ENCODE measurements at regions not wholly inside any gene's neighbourhood (a gene's known extent, or its start where the extent isn't known, plus 50 kb on each side); places are given as distances from the start of the nearest gene placed in this dataset.

DNA sequence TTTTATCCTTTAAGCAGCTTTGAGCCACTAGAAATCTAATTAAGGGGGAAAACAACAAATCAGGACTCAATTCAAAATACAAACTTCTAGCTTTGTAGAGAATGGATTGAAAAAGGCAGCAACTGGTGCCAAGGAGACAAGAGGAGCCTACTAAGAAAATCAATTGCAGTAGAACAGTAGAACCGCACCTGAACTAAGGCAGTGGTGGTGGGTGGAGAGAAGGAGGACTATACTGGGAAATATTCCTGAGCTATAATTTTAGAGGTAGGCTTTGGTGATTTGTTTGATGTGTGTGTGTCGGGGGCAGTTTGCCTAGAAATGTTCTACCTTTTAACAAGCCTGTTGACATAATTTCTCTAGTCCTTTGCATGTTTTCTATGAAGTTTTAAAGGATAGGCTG is 270.9 kb upstream of the SYT10 start (continued):
- TF ChIP-seq ZNF121 (tag by site-specific recombination; IDR thresholded peaks at IDR 0.05) (no peak), ZNF624 (tag by site-specific recombination; IDR thresholded peaks at IDR 0.05) (no peak), ZNF76 (tag by site-specific recombination; IDR thresholded peaks at IDR 0.05; ENCODE audit: borderline replicate concordance, low read depth) (no peak), PRDM1 (tag by site-specific recombination; IDR thresholded peaks at IDR 0.05) (no peak)
- TF ChIP-seq, protein P1, sequence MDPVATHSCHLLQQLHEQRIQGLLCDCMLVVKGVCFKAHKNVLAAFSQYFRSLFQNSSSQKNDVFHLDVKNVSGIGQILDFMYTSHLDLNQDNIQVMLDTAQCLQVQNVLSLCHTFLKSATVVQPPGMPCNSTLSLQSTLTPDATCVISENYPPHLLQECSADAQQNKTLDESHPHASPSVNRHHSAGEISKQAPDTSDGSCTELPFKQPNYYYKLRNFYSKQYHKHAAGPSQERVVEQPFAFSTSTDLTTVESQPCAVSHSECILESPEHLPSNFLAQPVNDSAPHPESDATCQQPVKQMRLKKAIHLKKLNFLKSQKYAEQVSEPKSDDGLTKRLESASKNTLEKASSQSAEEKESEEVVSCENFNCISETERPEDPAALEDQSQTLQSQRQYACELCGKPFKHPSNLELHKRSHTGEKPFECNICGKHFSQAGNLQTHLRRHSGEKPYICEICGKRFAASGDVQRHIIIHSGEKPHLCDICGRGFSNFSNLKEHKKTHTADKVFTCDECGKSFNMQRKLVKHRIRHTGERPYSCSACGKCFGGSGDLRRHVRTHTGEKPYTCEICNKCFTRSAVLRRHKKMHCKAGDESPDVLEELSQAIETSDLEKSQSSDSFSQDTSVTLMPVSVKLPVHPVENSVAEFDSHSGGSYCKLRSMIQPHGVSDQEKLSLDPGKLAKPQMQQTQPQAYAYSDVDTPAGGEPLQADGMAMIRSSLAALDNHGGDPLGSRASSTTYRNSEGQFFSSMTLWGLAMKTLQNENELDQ (tag by site-specific recombination; IDR thresholded peaks at IDR 0.05; ENCODE audit: low read depth): no peak

DNA sequence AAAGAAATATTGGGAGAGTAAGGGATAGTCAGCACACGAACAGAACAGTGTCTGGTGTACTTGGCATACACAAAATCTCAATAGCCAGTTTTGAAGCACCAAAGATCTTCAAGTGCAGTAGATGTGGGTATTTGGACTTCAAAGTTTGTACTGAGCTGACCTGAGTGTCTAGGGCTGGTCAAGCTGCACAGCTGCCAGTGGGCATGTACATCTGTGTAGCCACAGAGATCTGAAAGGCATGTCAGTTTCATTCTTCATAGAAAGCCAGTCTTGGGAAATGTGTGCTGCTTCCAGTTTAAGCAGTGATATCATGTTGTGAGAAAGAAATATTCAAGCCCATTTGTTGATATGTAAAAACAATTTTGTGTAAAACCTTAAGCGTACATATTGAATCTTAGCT is 279.0 kb upstream of the SYT10 start:
- Histone ChIP-seq H3K36me3 (ENCODE audit: control insufficient read depth in 2 of 2, insufficient read depth in 1 of 2, low read length in 2 of 2) (no peaks in the 10 kb centered on the region), H3K9me3 (ENCODE audit: control insufficient read depth, insufficient read depth, low read depth, low read length) (no peaks in the 10 kb centered on the region), H3K4me1 (ENCODE audit: control insufficient read depth, insufficient read depth, low read length) (no peaks in the 10 kb centered on the region), H3K27ac (ENCODE audit: extremely low read depth, low read depth, low read length) (no peak overlapping the region), H3K4me3 (ENCODE audit: low read depth, low read length) (no peak overlapping the region)
- TF ChIP-seq ZNF10 (tag by site-specific recombination; IDR thresholded peaks at IDR 0.05): no peak
- no peak for TF ChIP-seq TCF7L2 (IDR thresholded peaks at IDR 0.05; ENCODE audit: borderline replicate concordance, low read depth, low read length)
- TF ChIP-seq MYNN (tag by site-specific recombination; IDR thresholded peaks at IDR 0.05; ENCODE audit: borderline replicate concordance): no peak
- no peak for TF ChIP-seq ZNF223 (tag by site-specific recombination; IDR thresholded peaks at IDR 0.05)
- no peak for TF ChIP-seq PBX3 (CRISPR knock-in tag; IDR thresholded peaks at IDR 0.05)
- TF ChIP-seq ZNF350 (tag by site-specific recombination; IDR thresholded peaks at IDR 0.05): no peak
- ChIA-PET POLR2A (no interaction called here), CTCF (interaction anchor here (0.6 kb wide), 1 partner anchor 510 kb away, joined by 7 read pairs; no protein-coding TSS in a partner anchor)

DNA sequence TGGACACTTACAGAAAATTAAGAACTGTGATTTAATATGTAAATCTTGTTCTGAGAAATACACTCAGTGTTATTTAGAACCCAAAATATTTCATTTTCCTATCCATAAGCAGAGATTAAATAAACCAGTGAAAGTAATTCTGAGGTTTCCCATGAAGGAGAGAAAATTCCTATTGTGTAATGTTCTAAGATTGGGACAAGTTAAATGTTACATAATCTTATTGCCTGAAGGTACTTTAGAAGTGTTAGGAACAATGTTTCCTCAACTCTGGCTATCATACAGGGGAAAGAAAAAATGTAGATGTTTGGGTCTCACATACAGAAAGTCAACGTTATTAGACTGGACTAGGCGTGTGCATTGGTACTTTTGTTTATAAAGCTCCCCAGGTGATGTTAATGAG is 281.9 kb upstream of the SYT10 start:
- Histone ChIP-seq H3K4me3 (ENCODE audit: low read depth, low read length) (no peak overlapping the region), H3K36me3 (ENCODE audit: control insufficient read depth in 2 of 2, insufficient read depth in 1 of 2, low read length in 2 of 2) (no peaks in the 10 kb centered on the region), H3K9me3 (ENCODE audit: control insufficient read depth, insufficient read depth, low read depth, low read length) (no peaks in the 10 kb centered on the region), H3K27ac (ENCODE audit: extremely low read depth, low read depth, low read length) (no peak overlapping the region), H3K4me1 (ENCODE audit: control insufficient read depth, insufficient read depth, low read length) (no peaks in the 10 kb centered on the region)
- POLR2A ChIA-PET: no interaction called here
- CTCF ChIA-PET: interaction anchor here (0.6 kb wide), 1 partner anchor 317 kb away, joined by 3 read pairs; no protein-coding TSS in a partner anchor
- no peak for TF ChIP-seq ZBTB21 (tag by site-specific recombination; IDR thresholded peaks at IDR 0.05)
- TF ChIP-seq ZBTB44 (tag by site-specific recombination; IDR thresholded peaks at IDR 0.05): no peak
- TF ChIP-seq ZBTB17 (tag by site-specific recombination; IDR thresholded peaks at IDR 0.05): no peak
- no peak for TF ChIP-seq MZF1 (tag by site-specific recombination; IDR thresholded peaks at IDR 0.05; ENCODE audit: borderline replicate concordance)
- TF ChIP-seq, protein P2, sequence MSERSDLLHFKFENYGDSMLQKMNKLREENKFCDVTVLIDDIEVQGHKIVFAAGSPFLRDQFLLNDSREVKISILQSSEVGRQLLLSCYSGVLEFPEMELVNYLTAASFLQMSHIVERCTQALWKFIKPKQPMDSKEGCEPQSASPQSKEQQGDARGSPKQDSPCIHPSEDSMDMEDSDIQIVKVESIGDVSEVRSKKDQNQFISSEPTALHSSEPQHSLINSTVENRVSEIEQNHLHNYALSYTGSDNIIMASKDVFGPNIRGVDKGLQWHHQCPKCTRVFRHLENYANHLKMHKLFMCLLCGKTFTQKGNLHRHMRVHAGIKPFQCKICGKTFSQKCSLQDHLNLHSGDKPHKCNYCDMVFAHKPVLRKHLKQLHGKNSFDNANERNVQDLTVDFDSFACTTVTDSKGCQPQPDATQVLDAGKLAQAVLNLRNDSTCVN (tag by site-specific recombination; optimal IDR thresholded peaks at IDR 0.05): no peak
- no peak for TF ChIP-seq ZNF776 (tag by site-specific recombination; IDR thresholded peaks at IDR 0.05; ENCODE audit: borderline replicate concordance)
- no peak for TF ChIP-seq ZSCAN23 (tag by site-specific recombination; IDR thresholded peaks at IDR 0.05)
- TF ChIP-seq, protein P3, sequence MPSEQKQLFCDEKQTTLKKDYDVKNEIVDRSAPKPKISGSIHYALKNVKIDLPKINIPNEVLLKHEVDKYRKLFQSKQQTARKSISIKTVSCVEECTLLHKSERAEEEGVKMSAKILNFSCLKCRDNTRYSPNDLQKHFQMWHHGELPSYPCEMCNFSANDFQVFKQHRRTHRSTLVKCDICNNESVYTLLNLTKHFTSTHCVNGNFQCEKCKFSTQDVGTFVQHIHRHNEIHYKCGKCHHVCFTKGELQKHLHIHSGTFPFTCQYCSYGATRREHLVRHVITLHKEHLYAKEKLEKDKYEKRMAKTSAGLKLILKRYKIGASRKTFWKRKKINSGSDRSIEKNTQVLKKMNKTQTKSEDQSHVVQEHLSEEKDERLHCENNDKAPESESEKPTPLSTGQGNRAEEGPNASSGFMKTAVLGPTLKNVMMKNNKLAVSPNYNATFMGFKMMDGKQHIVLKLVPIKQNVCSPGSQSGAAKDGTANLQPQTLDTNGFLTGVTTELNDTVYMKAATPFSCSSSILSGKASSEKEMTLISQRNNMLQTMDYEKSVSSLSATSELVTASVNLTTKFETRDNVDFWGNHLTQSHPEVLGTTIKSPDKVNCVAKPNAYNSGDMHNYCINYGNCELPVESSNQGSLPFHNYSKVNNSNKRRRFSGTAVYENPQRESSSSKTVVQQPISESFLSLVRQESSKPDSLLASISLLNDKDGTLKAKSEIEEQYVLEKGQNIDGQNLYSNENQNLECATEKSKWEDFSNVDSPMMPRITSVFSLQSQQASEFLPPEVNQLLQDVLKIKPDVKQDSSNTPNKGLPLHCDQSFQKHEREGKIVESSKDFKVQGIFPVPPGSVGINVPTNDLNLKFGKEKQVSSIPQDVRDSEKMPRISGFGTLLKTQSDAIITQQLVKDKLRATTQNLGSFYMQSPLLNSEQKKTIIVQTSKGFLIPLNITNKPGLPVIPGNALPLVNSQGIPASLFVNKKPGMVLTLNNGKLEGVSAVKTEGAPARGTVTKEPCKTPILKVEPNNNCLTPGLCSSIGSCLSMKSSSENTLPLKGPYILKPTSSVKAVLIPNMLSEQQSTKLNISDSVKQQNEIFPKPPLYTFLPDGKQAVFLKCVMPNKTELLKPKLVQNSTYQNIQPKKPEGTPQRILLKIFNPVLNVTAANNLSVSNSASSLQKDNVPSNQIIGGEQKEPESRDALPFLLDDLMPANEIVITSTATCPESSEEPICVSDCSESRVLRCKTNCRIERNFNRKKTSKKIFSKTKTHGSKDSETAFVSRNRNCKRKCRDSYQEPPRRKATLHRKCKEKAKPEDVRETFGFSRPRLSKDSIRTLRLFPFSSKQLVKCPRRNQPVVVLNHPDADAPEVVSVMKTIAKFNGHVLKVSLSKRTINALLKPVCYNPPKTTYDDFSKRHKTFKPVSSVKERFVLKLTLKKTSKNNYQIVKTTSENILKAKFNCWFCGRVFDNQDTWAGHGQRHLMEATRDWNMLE (tag by site-specific recombination; conservative IDR thresholded peaks at IDR 0.05; ENCODE audit: low read depth): no peak
